ENCODE measurements at regions not wholly inside any gene's neighbourhood (a gene's known extent, or its start where the extent isn't known, plus 50 kb on each side); places are given as distances from the start of the nearest gene placed in this dataset.
"Not testable (repeated sequence)": the region's sequence is repeated elsewhere in the genome, so short reads cannot be mapped to it uniquely, and the experiment has no call there.

DNA sequence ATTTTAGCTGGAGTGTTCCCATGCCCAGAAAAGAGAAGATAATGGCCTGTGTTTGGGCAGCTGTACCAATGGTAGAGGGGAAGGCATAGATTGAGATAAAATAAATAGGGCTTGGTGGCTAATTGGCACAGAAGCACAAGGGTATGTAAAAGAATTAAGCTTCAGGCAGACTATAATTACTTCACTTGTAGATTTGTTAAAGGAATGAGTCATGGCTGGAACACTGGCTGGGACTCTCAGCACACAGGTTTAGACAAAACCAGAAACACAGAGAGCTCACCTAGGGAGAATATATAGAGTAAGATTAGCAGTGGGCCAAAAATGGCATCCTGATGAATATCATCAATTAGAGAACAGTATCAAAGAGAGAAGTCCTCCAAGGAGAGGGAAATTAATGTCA lies 198.3 kb upstream of the FIGN start:
- no peak for DNase-seq

DNA sequence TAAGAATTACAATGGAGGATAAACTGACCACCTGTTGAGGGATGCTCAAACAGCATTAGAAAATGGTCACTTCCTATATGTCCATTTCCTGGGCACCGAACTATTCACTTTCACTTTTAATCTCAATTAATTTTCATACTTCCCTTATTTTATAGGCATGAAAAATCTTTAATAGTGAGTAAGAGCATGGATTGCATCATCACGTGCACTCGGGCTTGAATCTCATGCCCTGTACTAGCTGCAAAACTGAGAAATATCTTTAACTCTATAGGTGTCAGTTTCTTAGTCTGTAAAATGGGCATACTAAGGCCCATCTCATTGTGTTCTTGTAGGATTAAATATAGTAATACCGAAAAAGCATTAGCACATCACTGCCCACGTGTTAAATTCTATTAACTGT lies 183.9 kb upstream of the FIGN start:
- no peak for DNase-seq

DNA sequence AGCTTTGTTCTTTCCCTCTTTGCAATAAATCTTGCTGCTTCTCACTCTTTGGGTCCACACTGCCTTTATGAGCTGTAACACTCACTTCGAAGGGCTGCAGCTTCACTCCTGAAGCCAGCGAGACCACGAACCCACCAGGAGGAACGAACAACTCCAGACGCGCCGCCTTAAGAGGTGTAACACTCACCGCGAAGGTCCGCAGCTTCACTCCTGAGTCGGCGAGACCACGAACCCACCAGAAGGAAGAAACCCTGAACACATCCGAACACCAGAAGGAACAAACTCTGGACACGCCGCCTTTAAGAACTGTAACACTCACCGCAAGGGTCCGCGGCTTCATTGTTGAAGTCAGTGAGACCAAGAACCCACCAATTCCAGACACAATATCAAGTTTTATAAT lies 178.7 kb upstream of the FIGN start:
- not testable (repeated sequence) for DNase-seq

DNA sequence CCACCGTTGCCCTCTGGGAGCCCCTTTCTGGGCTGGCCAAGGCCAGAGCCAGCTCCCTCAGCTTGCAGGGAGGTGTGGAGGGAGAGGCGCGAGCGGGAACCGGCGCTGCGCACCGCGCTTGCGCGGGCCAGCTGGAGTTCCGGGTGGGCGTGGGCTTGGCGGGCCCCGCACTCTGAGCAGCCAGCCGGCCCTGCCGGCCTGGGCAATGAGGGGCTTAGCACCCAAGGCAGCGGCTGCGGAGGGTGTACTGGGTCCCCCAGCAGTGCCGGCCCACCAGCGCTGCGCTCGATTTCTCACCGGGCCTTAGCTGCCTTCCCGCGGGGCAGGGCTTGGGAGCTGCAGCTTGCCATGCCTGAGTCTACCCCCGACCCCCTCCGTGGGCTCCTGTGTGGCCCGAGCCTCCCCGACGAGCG lies 177.7 kb upstream of the FIGN start:
- DNase-seq = not testable (repeated sequence)

DNA sequence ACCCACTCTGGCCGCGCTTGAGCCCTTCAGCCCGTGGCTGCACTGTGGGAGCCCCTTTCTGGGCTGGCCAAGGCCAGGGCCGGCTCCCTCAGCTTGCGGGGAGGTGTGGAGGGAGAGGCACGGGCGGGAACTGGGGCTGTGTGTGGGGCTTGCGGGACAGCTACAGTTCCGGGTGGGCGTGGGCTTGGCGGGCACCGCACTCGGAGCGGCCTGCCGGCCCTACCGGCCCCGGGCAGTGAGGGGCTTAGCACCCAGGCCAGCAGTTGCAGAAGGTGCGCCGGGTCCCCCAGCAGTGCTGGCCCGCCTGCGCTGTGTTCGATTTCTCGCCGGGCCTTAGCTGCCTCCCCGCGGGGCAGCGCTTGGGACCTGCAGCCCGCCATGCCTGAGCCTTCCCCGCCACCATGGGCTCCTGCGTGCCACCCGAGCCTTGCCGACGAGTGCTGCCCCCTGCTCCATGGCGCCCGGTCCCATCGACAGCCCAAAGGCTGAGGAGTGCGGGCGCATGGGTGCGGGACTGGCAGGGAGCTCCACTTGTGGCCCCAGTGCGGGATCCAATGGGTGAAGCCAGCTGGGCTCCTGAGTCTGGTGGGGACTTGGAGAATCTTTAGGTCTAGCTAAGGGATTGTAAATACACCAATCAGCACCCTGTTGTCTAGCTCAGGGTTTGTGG lies 173.7 kb upstream of the FIGN start:
- DNase-seq = no peak

DNA sequence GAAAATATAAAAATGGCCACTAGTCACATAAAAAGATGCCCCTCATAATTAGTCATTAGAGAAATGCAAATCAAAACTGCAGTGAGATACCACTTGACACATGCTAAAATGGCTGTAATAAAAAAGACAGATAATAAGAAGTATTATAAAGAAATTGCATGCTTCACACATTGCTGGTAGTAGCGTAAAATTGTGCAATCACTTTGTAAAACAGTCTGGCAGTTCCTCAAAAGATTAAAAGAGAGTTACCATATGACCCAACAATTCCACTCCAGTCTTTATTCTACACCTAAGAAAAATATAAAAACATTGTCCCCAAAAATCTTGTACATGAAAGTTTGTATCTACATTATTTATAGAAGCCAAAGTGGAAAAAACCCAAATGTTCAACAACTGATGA lies 170.6 kb upstream of the FIGN start:
- DNase-seq = no peak

DNA sequence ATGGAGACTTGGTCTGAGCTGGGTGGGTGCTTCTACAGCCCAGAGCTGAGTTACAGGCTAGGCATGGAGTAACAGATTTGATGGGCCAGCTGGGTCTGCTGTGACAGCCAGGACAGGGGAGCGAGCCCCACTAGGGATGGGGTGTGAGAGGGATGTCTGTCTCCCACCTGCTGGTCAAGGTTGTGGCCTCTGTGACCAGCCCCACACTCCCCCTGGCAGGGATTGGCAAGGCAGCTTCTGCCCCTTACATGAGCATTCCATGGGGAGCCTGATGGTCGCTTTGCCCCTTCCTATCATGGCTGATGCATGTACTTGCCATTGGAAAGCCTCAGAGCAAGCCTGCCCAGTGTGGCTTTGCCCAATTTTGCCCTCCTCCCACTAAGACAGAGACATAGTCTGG lies 162.0 kb upstream of the FIGN start:
- DNase-seq = no peak

DNA sequence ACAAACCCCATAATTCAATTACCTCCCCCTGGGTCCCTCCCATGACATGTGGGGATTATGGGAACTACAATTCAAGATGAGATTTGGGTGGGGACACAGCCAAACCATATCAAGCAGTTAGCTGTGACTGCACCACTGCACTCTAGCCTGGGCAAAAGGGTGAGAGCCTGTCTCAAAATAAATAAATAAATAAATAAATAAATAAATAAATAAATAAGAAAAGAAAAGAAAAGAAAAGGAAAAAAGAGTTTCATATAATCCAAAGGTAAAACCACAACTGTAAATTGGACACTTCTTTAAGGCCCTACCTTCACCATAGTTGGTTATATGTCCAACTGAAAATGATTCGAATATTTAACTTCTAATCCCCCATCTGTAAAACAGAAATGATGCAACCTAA lies 157.6 kb upstream of the FIGN start:
- DNase-seq = not testable (repeated sequence)

DNA sequence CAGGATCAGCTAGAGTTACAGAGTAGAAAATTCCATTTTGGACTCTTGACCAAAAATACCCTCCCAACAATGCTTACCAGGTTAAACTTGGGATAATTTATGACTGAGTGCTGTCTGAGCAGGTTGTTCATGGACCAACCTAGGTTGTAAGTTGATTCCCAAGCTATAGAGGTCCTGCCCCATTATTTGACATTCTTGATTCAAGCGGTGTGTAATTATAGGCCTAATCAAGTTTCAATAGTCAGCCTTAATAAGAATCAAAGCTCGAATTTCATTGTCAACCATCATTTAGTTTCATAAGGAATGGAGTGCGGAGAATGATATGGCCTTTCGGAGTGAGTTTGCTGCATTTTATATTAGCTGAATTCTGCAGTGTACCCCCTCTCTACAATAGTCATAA lies 152.8 kb upstream of the FIGN start:
- no peak for DNase-seq

DNA sequence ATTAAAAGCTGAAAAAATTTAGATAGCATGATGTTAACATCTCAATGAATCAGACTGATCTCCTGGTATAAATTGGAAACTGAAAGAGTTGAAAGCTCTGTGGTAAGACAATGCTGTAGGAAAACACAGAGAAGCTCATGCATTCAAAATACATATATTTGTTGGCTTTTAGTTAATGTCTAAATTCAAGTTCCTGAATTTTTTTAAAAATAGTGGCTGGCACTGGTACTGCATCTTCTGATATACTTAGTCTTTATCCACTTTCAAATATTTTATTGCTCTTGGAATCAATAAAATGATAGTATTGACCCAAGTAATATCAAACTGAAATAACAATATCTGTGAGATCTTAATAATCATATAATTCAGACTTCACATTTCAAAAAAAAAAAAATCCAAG lies 151.4 kb upstream of the FIGN start:
- DNase-seq = no peak

DNA sequence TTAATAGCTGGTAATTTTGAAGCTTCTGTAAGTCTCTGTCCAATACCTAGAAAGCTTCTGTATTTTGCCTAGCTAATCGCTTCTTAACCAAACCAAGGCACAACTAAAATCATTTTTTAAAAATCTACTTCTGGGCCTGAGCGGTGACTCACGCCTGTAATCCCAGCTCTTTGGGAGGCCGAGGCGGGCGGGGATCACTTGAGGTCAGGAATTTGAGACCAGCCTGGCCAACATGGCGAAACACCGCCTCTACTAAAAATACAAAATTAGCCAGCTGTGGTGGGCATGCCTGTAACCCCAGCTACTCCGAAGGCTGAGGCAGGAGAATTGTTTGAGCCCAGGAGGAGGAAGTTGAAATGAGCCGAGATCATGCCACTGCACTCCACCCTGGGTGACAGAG lies 148.6 kb upstream of the FIGN start:
- no peak for DNase-seq

DNA sequence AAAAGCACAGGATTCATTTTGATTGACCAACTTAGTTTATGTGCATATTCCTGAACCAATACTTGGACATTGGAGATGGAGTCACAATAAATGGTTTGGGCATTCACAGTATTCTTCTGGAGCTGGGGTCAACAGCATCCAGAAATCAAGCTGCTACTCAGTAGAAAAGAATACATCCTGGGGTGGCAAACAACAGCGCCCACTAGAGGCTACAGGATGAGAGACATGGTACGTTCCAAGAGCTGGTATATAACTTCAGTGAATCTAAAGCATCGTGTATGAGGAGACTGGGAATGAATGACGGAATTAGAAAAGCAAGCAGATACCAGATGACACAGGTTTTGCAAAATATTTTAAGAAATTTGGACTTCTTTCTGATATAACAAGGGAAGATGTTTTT lies 142.9 kb upstream of the FIGN start:
- no peak for DNase-seq

DNA sequence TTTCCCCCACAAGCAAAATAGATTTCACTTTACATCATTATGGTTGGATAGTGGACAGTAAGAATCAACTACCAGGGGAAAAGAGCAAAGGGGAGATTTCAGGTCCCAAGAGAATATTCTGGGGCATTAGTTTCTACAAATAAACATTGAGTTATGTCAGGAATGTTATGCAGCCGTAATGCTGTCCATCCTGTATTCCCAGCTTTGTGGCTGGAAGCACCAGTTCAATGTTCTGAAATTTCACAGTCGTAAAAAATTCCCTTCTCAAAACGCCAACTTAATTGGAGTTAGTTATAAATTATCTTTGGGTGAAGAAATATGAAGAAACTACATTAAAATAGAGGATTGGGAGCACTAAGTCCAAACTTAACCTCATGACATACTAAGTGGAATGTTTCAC lies 141.5 kb upstream of the FIGN start:
- DNase-seq = no peak

DNA sequence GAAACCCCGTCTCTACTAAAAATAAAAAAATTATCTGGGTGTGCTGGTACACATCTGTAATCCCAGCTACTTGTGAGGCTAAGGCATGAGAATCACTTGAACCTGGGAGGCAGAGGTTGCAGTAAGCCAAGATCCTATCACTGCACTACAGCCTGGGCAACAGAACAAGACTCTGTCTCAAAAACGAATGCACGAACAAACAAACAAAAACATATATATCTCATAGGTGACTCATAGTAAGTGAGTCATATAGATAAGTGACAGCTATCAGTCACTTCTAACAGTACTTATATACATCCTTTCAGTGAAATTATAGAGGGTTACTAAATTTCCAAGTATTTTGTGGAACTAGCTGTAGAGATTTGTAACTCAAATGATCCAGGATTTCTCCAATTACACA lies 127.3 kb upstream of the FIGN start:
- DNase-seq = no peak

DNA sequence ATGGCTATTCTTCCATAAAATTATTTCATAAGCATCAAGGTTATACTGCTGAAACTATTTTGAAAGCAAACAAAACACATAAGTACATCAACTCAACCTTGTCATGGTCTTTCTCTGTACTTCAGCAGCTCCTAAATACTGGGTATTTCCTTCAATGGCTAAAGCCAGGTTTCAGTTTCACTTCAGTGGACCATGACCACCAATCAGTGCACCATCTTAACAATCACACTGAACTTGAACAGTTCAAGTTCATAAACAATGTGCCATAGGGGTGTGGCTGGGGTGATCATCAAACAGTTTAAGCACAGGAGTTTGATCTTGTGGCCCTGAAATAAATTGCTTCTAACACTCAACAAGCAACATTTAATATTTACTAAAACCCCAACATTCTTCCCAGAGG lies 124.1 kb upstream of the FIGN start:
- no peak for DNase-seq

DNA sequence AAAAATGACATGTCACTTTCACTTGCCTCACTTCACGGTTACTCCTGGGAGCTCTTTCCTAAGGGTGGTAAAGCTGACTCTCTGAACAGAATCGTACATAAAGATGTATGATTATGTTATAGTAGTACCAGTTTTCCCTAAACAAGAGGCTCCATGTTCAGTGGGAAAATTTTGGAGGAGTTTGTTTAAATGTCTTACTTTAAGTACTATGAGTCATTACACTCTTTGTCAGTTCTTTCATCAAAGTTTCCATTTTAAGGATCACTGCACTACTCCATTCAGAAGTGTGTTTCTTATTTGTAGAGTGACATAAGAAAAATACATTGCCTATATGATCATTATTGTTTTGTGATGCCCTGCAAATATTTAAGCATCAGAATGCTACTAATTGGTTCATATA lies 121.1 kb upstream of the FIGN start:
- no peak for DNase-seq

DNA sequence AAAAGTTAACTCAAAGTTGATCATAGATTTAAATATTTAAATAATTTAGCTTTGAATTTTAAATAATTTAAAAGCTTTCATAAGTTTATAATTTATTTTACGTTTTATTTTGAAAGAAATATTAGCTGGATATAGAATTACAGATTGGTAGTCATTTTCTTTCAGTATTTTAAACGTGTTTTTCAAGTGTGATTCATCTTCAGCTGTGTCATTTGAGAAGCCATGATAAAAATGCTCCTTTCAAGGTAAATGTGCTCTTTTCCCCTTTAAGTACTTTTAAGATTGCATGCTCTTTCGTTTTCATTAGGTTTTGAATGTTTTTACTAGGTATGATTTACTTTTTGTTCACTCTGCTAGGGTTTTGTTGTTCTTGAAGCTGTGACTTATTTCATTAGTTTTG lies 116.8 kb upstream of the FIGN start:
- no peak for DNase-seq

DNA sequence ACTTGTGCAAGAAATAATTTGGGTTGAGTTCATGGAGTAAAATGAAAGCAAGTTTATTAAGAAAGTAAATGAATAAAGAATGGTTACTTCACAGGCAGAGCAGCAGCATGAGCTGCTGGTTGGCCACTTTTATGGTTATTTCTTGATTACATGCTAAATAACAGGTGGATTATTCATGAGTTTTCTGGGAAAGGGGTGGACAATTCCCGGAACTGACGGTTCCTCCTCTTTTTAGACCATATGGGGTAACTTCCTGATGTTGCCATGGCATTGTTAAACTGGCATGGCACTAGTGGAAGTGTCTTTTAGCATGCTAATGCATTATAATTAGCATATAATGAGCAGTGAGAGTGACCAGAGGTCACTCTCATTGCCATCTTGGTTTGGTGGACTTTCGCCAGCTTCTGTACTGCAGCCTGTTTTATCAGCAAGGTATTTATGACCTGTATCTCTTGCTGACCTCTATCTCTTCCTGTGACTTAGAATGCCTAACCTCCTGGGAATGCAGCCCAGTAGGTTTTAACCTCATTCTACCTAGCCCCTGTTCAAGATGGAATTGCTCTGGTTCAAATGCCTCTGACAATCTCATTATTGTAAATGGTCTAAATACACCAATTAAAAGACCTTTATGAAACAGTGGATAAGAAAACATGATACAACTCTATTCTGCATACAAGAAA lies 114.1 kb upstream of the FIGN start:
- DNase-seq = no peak

DNA sequence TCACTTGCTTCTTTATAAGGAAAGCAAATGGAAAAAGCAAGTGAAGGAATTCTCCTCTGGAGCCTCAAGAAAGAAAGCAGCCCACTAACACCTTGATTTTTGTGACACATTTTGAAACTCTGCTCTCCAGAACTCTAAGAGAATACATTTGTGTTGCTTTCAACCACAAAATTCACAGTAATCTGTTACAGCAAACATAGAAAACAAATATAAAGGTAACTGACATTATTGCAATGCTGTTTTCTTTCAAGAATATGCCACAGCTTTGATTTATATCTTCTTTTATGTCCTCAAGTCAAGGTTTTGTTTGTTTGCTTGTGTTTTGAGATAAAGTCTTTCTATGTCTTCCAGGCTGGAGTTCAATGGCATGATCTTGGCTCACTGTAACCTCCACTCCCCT lies 103.1 kb upstream of the FIGN start:
- no peak for DNase-seq

DNA sequence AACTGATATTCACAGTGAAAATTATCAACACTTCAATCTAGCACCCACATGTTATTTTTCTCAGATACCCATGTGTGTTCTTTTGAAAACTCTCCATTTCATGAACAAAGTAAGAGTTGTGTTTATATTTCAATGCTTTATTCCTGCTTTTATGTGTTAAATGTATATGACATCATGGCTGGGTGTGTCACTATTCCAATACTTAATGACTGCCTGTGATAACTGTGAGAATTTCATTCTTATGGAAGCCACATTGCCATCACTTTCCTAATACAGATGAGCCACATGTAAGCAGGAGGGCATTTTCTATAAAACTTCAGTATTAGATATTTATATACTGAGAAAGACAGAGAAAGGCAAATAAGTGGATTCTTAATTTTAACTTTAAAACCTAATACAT lies 100.4 kb upstream of the FIGN start:
- DNase-seq = no peak

DNA sequence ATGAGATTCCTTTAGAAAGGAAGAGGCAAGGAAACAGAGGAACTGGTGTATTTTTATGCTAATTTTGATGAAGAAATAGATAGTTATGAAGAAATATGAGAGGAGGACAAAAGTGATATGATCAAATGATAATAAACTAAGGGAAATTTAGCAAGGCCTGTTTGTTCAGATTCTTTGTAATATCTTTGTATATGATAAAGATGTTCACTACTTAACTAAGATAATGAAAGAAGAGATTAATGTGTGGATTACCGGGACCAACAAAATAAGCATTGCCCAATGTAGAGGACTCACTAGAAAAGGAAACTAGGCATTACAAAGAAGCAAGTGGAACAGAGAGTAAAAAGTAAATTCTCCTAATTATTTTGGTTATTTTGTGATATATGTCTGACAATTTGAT lies 99.0 kb upstream of the FIGN start:
- no peak for DNase-seq

DNA sequence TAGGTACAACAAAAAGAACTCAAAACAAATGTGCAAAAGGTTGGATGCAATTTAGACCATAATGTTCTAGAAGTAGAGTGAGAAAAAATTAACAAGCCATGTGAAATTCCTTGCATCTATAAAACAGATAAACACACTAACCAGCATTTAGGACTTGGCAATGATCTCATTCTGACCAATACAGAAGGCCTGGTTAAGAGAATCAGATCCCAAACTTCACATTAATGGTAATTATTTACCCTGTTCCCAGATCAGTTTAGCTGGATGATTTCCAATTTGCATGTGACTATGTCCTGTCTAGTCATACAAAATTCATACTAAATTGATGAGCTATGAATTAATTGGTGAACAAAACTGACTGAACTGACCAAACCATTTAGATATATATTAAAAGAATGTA lies 98.4 kb upstream of the FIGN start:
- DNase-seq = no peak

DNA sequence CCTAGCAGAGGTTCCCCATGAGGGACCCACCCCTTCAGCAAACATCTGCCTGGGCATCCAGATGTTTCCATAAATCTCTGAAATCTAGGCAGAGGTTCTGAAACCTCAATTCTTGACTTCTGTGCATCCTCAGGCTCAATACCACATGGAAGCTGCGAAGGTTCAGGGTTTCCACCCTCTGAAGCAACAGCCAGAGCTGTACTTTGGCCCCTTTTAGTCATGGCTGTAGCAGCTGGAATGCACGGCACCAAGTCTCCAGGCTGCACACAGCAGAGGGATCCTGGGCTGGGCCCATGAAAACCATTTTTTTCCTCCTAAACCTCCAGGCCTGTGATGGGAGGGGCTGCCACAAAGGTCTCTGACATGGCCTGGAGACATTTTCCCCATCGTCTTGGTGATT lies 93.0 kb upstream of the FIGN start:
- no peak for DNase-seq

DNA sequence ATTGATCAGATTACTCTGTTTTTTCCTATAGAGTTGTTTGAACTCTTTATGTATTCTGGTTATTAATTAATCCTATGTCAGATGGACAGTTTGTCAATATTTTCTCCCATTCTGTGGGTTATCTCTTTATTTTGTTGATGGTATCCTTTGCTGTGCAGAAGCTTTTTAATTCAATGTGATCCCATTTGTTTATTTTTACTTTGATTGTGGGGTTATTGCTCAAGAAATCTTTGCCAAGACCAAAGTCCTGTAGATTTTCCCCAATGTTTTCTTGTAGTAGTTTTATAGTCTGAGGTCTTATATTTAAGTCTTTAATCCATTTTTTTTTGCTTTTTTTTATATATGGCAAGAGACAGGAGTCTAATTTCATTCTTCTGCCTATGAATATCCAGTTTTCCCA lies 86.2 kb upstream of the FIGN start:
- DNase-seq = no peak

DNA sequence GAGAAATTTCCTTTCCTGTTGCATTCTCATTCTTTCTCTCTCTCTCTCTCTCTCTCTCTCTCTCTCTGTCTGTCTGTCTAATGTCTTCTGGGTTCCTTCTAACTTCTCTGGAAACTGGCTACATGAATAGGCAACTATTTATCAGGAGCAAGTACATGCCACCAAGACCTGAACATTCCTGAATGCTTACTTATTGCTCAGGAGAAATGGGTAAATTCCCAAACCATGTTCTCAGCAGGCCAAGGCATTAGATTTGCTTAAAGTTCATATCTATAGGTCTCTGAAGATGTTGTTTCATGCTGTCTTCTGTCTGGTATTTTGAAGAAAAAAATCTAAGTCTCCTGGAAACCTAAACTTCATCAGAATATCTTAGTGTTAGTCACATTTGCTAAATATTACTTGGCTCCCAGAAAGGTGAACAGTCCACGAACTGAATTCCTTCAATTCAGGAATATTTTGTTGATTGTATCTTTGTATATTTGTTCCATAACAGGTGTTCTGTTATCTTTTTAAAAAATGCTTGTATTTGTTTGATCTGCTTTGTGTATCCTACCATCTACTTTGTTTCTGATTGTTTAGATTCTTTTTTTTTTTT lies 77.2 kb upstream of the FIGN start:
- DNase-seq = no peak
